ENCODE measurements at regions not wholly inside any gene's neighbourhood (a gene's known extent, or its start where the extent isn't known, plus 50 kb on each side); places are given as distances from the start of the nearest gene placed in this dataset.

DNA sequence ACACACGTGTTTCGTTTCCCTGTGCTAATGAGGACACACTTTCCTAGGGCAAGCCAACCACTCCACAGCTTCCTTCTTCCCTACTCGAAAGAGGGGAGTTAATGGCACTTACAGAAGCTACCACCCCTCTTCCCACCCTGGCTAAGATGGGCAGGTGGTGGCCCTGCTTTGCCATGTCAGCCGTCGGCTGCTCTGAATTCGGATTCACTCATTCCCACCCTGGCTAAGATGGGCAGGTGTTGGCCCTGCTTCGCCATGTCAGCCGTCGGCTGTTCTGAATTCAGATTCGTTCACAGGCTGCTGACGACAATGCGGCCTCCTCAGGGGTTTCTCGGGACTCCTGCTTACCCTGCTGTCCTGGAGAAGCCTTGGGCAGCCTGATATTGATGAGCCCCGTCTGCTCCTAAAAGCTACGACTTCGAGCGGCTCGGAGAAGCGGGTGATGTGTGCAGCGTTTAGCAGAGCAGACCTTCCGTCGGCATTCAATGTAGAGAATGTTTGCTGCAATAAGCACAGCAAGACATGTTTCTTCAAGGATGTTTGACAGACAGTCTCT is 56.2 kb upstream of the PPP2R2D start:
- DNase-seq = no peak

DNA sequence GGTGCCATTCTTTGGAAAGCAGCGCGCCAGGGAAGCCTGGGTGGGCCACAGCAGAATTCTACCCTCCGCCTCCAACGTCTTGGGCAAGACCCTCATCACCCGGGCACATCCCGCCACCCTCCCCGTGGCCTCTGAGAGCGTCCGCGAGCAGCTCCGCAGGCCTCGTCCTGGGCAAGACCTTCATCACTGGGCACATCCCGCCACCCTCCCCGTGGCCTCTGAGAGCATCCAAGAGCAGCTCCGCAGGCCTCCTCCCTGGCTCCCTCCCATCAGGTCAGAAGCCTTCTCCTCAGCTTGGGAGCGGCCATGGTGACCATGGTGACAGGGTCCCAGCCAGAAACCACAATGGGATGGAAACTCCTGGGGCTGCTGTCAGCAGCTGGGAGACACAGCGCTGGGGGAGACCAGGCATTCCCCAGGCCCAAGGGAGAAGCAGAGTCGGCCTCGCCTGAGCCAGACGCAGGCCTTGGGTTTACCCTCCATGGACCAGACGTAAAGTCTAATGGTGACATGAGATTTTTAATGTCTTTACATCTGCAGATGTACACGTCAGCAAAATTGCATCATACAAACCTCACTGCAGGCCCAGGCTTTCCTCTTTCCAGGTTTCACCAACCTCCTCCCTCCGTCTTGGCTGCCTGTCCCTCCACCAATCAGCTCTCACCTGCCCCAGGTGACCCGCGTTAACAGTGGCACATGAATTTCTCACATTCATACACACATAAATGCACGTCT is 55.1 kb upstream of the PPP2R2D start:
- no peak for DNase-seq

DNA sequence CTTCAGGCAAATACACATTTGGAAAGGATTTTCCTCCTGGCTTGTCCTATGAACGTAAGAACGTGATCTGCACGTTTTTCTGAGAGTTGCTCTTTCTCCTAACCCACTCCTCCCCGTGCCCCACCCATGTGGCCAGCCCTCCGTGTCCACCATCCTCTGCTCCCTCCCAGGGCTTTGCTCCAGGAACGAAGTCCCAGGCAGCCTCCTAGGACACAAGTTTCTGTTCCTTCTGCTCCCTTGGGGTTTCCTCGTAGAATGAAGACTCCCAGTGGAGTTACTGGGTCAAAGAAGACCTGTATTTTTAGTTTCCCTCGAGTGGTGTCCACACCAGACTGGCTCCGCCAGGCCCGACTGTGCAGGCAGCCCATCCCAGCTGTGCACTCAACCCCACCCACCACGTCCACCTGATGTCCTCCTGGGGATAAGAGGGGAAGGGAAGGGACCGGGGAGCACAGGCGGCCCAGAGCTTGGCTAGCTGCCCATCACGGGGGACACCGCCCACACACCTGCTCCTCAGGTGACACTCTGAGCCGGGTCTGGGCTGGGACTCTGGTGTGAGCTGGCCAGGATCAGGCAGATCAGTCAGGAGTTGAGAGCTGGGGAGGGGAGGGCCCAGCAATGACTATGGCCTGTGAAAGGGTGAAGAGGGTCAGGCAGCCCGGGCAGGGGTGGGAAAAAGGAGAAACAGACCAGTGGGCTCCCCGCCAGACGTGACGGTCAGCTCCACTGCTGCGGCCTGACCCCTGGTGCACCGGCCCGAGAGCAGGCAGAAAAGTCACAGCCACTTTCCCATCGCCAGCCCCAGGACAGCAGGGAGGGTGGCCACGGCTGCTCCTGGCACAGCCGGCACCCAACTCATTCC is 54.3 kb upstream of the PPP2R2D start:
- peak in 1 of 2 experiments; percentile 31 for DNase-seq

- no peak for DNase-seq
Observed at GRCh38 chr10:131847241-131847783, 53.5 kb upstream of the PPP2R2D start.

GRCh38 chr10:131848296-131848695 is 52.5 kb upstream of the PPP2R2D start:
- DNase-seq = no peak

DNA sequence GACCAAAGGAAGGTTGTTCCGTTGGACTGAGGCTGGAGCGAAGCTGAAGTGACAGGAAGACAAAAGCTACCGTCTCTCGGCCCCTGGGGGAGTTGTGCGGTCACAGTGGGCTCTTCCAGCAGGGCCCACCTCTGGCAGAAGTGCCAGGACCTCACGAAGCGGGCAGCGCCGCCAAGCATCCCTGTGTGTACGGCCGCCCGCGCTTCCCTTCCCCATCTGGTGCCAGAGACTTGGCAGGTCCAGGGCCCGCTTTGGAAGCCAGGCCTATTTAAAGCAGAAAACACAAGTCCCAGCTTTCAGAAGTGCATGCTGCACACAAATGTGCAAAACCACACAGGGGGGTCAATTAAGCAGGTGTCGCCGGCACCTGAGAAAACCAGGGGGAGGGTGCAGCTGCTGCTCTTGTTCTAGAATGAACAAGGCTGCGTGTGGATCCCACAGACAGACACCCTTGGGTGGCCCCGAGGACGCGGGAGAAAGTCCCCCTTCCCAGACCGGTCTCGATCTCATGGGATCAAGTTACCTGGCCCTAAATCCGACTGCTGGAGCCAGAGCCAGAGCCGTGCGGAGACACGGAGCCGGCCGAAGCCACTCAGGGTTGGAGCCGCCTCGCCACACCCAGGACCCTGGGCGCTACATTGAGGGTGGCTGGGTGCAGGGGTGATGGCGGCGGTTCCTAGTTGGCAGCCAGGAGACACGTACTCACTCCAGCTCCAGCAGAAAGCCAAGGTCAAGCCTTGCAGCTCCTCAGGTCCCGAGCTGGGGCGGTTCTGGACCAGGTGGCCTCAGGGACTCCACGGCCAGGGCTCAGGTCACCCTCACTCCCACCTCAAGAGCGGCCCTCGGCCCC is 51.8 kb upstream of the PPP2R2D start:
- DNase-seq = no peak

DNA sequence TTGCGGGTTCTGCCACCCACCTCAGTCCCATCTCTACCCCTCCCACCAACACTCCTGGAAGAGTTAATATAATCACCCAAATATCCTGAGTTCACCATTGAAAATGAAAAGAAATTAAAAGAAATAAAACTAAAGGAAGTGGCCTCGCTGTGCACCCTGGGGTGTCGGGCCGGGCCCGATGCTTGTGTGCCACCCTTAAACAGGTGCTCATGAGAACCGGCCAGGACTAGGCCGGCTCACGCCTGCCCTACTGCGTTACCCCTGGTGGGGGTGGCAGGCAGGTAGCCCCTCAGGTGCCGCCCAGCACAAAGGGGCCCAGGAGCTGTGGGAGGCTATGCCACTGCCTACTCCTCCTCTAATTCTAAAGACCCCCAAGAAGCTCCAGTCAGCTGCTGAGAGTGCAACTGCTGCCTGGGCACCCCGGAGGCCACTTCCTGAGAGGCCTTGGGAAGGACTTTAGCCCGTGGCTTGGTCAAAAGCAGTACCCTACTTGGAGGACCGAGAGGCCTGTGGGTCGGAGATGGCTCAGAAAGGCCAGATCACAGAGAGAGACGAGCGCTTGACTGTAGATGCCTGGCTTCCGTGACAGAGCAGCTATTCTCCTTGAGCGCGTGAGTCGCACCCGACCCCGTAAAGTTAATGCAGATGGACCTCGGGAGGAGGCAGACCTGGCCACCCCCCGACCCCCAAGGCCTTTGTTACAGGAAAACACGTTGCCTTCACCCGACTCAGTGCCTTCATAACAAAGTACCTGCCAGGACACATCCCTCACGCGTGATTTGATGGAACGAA is 51.0 kb upstream of the PPP2R2D start:
- no peak for DNase-seq

- no peak for DNase-seq
Observed at GRCh38 chr10:131850383-131850870, 50.4 kb upstream of the PPP2R2D start.

Data from NCI-H526 (cell line).